ENCODE measurements at regions not wholly inside any gene's neighbourhood (a gene's known extent, or its start where the extent isn't known, plus 50 kb on each side); places are given as distances from the start of the nearest gene placed in this dataset.

GRCh38 chr5:30921388-30921787, 272.1 kb upstream of the CDH6 start:
- no peak for TF ChIP-seq CTCF (IDR thresholded peaks at IDR 0.05; ENCODE audit: extremely low read depth in 1 of 2, insufficient read depth in 1 of 2, low read depth in 1 of 2, low read length in 2 of 2)
- TF ChIP-seq EZH2 (IDR thresholded peaks at IDR 0.05; ENCODE audit: borderline replicate concordance, low read depth, low read length, severe bottlenecking): no peak
- no peak for TF ChIP-seq POLR2AphosphoS5 (IDR thresholded peaks at IDR 0.05; ENCODE audit: insufficient read depth, low read depth, low read length)
- no peak for TF ChIP-seq MAX (IDR thresholded peaks at IDR 0.05; ENCODE audit: insufficient read depth, insufficient read length)
- no peak for TF ChIP-seq POLR2A (IDR thresholded peaks at IDR 0.05; ENCODE audit: low read depth, low read length)

All from endothelial cell of umbilical vein (primary cell).